ENCODE measurements at regions not wholly inside any gene's neighbourhood (a gene's known extent, or its start where the extent isn't known, plus 50 kb on each side); places are given as distances from the start of the nearest gene placed in this dataset.
A peak's percentile ranks its signal among the peaks of the same experiment; 100 is the strongest.

DNA sequence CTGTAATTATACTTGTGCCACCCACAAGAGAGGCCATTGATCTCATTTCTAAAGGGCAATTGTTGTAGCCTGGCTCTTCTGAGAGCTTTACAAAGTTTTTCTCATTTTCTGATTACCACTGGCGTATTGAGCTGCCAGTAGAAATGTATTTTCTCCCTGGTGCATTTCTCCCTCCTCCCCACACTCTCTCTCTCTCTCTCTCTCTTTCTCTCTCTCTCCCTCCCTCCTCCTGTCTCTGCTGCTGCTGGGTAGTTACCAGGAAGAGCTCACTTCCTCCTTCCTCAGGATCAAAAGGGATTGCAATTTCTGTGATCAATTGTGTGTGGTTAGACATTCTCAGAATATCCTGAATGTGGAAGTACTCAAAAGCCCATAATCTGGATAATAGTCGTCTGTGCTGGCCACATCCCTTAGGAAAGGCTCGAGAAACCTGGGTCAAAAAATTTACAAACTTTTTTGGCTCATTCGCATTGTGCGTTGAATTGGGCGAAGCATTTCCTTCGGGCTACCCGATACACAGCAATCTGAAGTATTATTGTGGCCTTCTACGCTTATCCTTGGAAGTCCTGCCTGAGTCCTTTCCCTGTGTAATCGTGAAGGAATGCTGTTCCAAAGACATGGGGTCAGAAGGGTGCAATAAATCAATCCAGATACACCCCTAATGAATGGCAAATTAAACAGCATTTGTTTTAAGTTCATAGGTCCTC is 254.8 kb downstream of the MSRB3 start:
- no peak overlapping the region for H3K4me3 ChIP-seq (ENCODE audit: control insufficient read depth, low read depth, low read length)

GRCh38 chr12:65534238-65534841 is 255.9 kb downstream of the MSRB3 start:
- TF ChIP-seq, protein P1, sequence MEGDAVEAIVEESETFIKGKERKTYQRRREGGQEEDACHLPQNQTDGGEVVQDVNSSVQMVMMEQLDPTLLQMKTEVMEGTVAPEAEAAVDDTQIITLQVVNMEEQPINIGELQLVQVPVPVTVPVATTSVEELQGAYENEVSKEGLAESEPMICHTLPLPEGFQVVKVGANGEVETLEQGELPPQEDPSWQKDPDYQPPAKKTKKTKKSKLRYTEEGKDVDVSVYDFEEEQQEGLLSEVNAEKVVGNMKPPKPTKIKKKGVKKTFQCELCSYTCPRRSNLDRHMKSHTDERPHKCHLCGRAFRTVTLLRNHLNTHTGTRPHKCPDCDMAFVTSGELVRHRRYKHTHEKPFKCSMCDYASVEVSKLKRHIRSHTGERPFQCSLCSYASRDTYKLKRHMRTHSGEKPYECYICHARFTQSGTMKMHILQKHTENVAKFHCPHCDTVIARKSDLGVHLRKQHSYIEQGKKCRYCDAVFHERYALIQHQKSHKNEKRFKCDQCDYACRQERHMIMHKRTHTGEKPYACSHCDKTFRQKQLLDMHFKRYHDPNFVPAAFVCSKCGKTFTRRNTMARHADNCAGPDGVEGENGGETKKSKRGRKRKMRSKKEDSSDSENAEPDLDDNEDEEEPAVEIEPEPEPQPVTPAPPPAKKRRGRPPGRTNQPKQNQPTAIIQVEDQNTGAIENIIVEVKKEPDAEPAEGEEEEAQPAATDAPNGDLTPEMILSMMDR (conservative IDR thresholded peaks at IDR 0.05; ENCODE audit: control insufficient read depth, insufficient read depth, low read depth, low read length), result no peak
- H3K4me3 ChIP-seq (ENCODE audit: control insufficient read depth, low read depth, low read length), result no peak overlapping the region
- DNase-seq (ENCODE audit: low read depth), result no peak

More for the DNA sequence above, 254.8 kb downstream of the MSRB3 start:
- TF ChIP-seq, protein P1 (conservative IDR thresholded peaks at IDR 0.05; ENCODE audit: control insufficient read depth, insufficient read depth, low read depth, low read length), result no peak
- peak; percentile 72 for DNase-seq (ENCODE audit: low read depth)

DNA sequence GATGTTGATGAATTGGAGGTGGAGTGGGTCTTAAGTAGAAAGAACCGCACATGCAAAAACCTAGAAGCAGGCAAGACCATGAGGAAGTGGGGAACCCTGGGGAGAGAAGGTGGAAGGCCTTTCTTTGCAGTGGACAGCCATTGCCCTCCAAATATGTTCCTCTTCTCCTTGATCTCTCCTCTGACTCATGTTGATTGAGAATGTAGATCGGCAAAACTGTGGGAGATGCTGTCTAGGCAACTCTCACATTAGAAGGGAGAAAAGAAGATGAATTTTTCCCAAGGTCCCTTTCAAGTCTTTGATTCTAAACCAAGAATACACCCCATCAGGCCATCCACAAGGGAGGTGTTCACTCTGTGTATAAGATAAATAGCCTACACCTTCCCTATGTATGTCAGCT is 257.5 kb downstream of the MSRB3 start:
- DNase-seq (ENCODE audit: low read depth), result no peak
- TF ChIP-seq, protein P1 (conservative IDR thresholded peaks at IDR 0.05; ENCODE audit: control insufficient read depth, insufficient read depth, low read depth, low read length), result no peak
- no peak overlapping the region for H3K4me3 ChIP-seq (ENCODE audit: control insufficient read depth, low read depth, low read length)

DNA sequence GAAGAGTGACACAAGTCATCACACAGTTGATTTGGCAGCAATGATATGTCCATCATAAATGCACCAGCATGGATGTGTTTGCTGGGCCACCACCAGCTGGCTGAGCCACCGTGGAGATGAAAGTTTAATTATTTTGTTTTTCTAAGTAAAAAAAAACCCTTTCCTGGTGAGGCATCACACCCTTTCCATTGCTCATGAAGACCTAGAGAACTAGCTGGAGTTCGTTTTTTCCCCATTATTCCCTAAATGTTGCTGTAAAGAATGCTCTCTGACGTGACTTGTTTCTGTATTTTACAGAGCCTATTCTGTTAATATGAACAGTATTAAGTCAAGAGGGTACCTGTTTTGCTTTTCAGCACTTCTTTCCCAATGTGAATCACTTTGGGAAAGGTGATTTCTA is 257.9 kb downstream of the MSRB3 start:
- DNase-seq (ENCODE audit: low read depth), result no peak
- H3K4me3 ChIP-seq (ENCODE audit: control insufficient read depth, low read depth, low read length), result no peak overlapping the region

GRCh38 chr12:65536876-65537681 is 258.6 kb downstream of the MSRB3 start:
- TF ChIP-seq, protein P1 (conservative IDR thresholded peaks at IDR 0.05; ENCODE audit: control insufficient read depth, insufficient read depth, low read depth, low read length), result no peak
- DNase-seq (ENCODE audit: low read depth), result peak; percentile 100
- no peak overlapping the region for H3K4me3 ChIP-seq (ENCODE audit: control insufficient read depth, low read depth, low read length)

More for the DNA sequence above, 257.9 kb downstream of the MSRB3 start:
- TF ChIP-seq, protein P1 (conservative IDR thresholded peaks at IDR 0.05; ENCODE audit: control insufficient read depth, insufficient read depth, low read depth, low read length), result no peak

GRCh38 chr12:65537978-65538377 is 259.5 kb downstream of the MSRB3 start:
- TF ChIP-seq, protein P1 (conservative IDR thresholded peaks at IDR 0.05; ENCODE audit: control insufficient read depth, insufficient read depth, low read depth, low read length), result no peak
- peak; percentile 47 for DNase-seq (ENCODE audit: low read depth)

More at GRCh38 chr12:65537978-65538377, 259.5 kb downstream of the MSRB3 start:
- H3K4me3 ChIP-seq (ENCODE audit: control insufficient read depth, low read depth, low read length), result no peak overlapping the region

Data from fibroblast of mammary gland (primary cell).